RWPE2 (cell line): ENCODE measurements at regions not wholly inside any gene's neighbourhood (a gene's known extent, or its start where the extent isn't known, plus 50 kb on each side); places are given as distances from the start of the nearest gene placed in this dataset.
A peak's percentile ranks its signal among the peaks of the same experiment; 100 is the strongest.
"Not testable (repeated sequence)": the region's sequence is repeated elsewhere in the genome, so short reads cannot be mapped to it uniquely, and the experiment has no call there.

ENCODE experiments used
- ATAC-seq: fragments of 200-7000 bp; cut with Tn5 transposase; 3 replicates; pipeline ENCODE4 v1.9.1; 2021; ENCODE audit warnings: low read depth
- DNase-seq: peaks from one replicate; pipeline ENCODE4 v3.0.0-alpha.2; 2020; ENCODE audit warnings: low spot score
- H3K27ac ChIP-seq: fragments of 450-650 bp; 2 replicates; pipeline ENCODE4 v1.5.1; 2017; ENCODE audit warnings: mild to moderate bottlenecking; ENCODE audit not compliant: poor library complexity, severe bottlenecking
- H3K27me3 ChIP-seq: fragments of 250-450 bp; sonication (Bioruptor Pico); 2 replicates; pipeline ENCODE4 v1.5.1; 2021; ENCODE audit warnings: mild to moderate bottlenecking, moderate library complexity; ENCODE audit not compliant: insufficient read depth, poor library complexity, severe bottlenecking
- H3K36me3 ChIP-seq: fragments of 250-450 bp; sonication (Bioruptor Pico); 2 replicates; pipeline ENCODE4 v1.5.1; 2020; ENCODE audit warnings: low read depth, mild to moderate bottlenecking, moderate library complexity
- H3K4me1 ChIP-seq: fragments of 250-450 bp; sonication (Bioruptor Pico); 2 replicates; pipeline ENCODE4 v1.5.1; 2021; ENCODE audit warnings: mild to moderate bottlenecking, moderate library complexity; ENCODE audit not compliant: insufficient read depth, poor library complexity, severe bottlenecking
- H3K4me3 ChIP-seq: fragments of 250-450 bp; sonication (Bioruptor Pico); 2 replicates; pipeline ENCODE4 v1.5.1; 2021; ENCODE audit warnings: mild to moderate bottlenecking, moderate library complexity; ENCODE audit not compliant: severe bottlenecking
- H3K9me3 ChIP-seq: fragments of 250-450 bp; sonication (Bioruptor Pico); 2 replicates; pipeline ENCODE4 v1.5.1; 2021; ENCODE audit warnings: mild to moderate bottlenecking, moderate library complexity; ENCODE audit not compliant: severe bottlenecking
- CTCF ChIP-seq: fragments of 450-650 bp; IDR thresholded peaks from one replicate; pipeline ENCODE4 v1.5.1; 2017; ENCODE audit warnings: mild to moderate bottlenecking, moderate library complexity; ENCODE audit not compliant: poor library complexity, severe bottlenecking

- H3K4me3 ChIP-seq, result no peak overlapping the region
- ATAC-seq, result no peak
- no peak for TF ChIP-seq CTCF
- H3K27ac ChIP-seq, result no peak overlapping the region
- DNase-seq, result no peak
- H3K4me1 ChIP-seq, result peaks cover 13% of the 10 kb centered on the region
- H3K27me3 ChIP-seq, result no peaks in the 10 kb centered on the region
- H3K36me3 ChIP-seq, result no peaks in the 10 kb centered on the region
- no peaks in the 10 kb centered on the region for H3K9me3 ChIP-seq
Observed at GRCh38 chr4:154120690-154121345, 331.9 kb upstream of the SFRP2 start.

DNA sequence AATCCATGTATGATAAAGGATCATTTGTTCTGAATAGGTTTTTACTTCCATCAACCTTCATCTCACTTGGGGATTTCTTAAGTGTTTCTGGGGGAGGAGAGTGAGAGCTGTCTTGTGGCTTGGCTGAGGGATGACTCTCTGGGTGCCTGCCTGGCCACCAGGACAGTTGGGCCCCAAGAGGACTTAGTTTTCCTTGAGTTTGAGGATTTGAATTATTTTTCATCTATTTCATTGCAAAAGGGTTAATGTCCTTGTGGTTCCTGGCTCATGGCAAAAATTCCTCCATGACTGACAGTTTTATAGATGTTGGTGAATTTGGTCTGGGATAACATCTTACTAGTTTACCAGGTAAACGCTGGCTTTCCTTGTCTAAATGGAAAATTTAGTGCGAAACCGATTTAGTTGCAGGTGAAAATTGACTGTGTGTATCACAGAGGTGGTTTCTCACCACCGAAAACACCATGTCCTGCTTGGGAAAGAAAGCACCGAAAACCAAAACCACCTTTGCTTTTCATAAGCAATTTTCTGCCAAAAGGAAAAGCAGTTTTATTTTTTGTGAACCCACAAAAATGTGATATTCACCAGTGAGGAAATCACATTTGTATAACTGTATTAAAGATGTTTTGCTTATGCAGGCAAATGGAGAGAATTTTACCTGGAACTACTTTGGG, 331.3 kb upstream of the SFRP2 start:
- no peak for ATAC-seq
- H3K27me3 ChIP-seq, result no peaks in the 10 kb centered on the region
- no peak for TF ChIP-seq CTCF

DNA sequence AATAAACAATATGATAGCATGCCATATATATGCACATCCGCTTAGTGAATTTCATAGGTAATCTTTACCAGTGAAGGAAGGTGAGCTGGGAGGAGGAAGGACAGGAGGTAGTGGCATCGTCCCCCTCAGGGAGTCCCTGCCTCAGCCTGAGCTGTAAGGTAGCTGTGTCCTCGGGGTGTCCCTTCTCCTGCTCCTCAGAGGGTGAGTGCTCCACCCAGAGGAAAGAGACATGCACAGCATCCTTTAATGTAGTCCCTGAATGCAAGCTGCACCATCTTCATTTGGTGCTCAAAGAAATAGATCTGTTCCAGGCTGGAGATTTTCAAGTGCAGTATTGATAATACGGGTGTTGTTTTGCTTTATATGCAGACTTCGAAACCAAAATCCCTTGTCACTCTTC, 330.4 kb upstream of the SFRP2 start:
- Histone ChIP-seq H3K27ac (no peak overlapping the region), H3K4me3 (no peak overlapping the region), H3K9me3 (no peaks in the 10 kb centered on the region), H3K4me1 (peaks cover 4% of the 10 kb centered on the region), H3K27me3 (no peaks in the 10 kb centered on the region), H3K36me3 (no peaks in the 10 kb centered on the region)
- ATAC-seq (no peak), DNase-seq (no peak)
- TF ChIP-seq CTCF, result peak; percentile 13

More for the DNA sequence above, 331.3 kb upstream of the SFRP2 start:
- DNase-seq, result no peak
- no peak overlapping the region for H3K27ac ChIP-seq
- no peaks in the 10 kb centered on the region for H3K9me3 ChIP-seq
- no peak overlapping the region for H3K4me3 ChIP-seq
- H3K36me3 ChIP-seq, result no peaks in the 10 kb centered on the region
- H3K4me1 ChIP-seq, result peaks cover 10% of the 10 kb centered on the region

- H3K4me1 ChIP-seq, H3K9me3 ChIP-seq, ATAC-seq: not testable (repeated sequence)
Observed at GRCh38 chr4:154117726-154118125, 328.8 kb upstream of the SFRP2 start.

DNA sequence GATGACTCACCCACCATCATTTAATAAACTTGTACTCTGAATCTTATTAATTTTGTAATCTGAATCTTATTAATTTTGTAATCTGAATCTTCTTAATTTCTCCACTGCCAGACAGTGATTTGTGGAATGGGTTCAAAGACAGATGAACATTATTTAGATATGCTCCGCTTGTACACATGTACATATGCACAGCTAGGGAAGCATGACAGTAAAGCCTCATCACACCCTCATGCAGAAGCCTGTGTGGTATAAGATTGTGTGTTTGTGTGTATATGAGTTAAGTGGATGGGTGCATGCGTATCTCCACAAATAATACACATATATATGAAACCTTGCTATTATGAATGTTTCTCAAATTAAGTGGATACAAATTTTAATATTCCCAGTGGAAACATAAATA, 318.5 kb upstream of the SFRP2 start:
- Histone ChIP-seq H3K4me1 (no peaks in the 10 kb centered on the region), H3K27me3 (no peaks in the 10 kb centered on the region), H3K4me3 (no peak overlapping the region), H3K27ac (no peak overlapping the region), H3K9me3 (no peaks in the 10 kb centered on the region), H3K36me3 (no peaks in the 10 kb centered on the region)
- ATAC-seq (no peak), DNase-seq (no peak)
- TF ChIP-seq CTCF, result no peak

More at GRCh38 chr4:154117726-154118125, 328.8 kb upstream of the SFRP2 start:
- not testable (repeated sequence) for H3K4me3 ChIP-seq, DNase-seq, H3K36me3 ChIP-seq, H3K27ac ChIP-seq, H3K27me3 ChIP-seq
